Panc1 (cell line): ENCODE measurements at regions not wholly inside any gene's neighbourhood (a gene's known extent, or its start where the extent isn't known, plus 50 kb on each side); places are given as distances from the start of the nearest gene placed in this dataset.

ENCODE experiments used
- ATAC-seq: fragments of 200-7000 bp; cut with Tn5 transposase; 2 replicates; pipeline ENCODE4 v1.9.1; 2020; ENCODE audit warnings: mild to moderate bottlenecking, moderate library complexity
- BruUV-seq: library from RNA; stranded (reverse); fragments of 400-500 nt; replicated peaks from 2 replicates; lab custom pipeline; 2021; lab: Mats Ljungman, UMichigan
- CTCF ChIA-PET: fragments of 300-600 bp; sonication (Branson Sonifier 250); formaldehyde crosslinking; loops from one replicate; lab custom pipeline; 2022; ENCODE audit warnings: antibody characterized with exemption; lab: Charles Lee
- POLR2A ChIA-PET: fragments of 300-600 bp; sonication (Branson Sonifier 250); formaldehyde crosslinking; loops from one replicate; lab custom pipeline; 2022; ENCODE audit warnings: antibody characterized with exemption; lab: Charles Lee
- DNase-seq: peaks from one replicate; pipeline ENCODE4 v3.0.0-alpha.2; 2010; ENCODE audit warnings: low read depth, low spot score
- H3K27ac ChIP-seq: 2 replicates; pipeline ENCODE4 v1.5.1; 2011; ENCODE audit warnings: mild to moderate bottlenecking, low read length, inconsistent platforms
- H3K27me3 ChIP-seq: fragments of 200-500 bp; sonication (Bioruptor generic); 2 replicates; pipeline ENCODE4 v1.6.0; 2014; ENCODE audit warnings: low read length, inconsistent platforms; ENCODE audit not compliant: control insufficient read depth, insufficient read depth
- H3K36me3 ChIP-seq: fragments of 200-500 bp; sonication (Bioruptor generic); 2 replicates; pipeline ENCODE4 v1.5.1; 2014; ENCODE audit warnings: inconsistent platforms, mild to moderate bottlenecking, low read length, moderate library complexity; ENCODE audit not compliant: control insufficient read depth, insufficient read depth
- H3K4me1 ChIP-seq: 2 replicates; pipeline ENCODE4 v1.5.1; 2011; ENCODE audit warnings: inconsistent platforms, mild to moderate bottlenecking, low read length, moderate library complexity; ENCODE audit not compliant: control insufficient read depth, insufficient read depth
- H3K4me3 ChIP-seq, 2 experiments: 2 replicates each; pipeline ENCODE4 v1.5.1; 2011 to 2012; ENCODE audit warnings: low read depth in 2 of 2, low read length in 2 of 2, mild to moderate bottlenecking in 2 of 2, inconsistent platforms in 1 of 2, moderate library complexity in 1 of 2
- H3K9me3 ChIP-seq: fragments of 200-500 bp; sonication (Bioruptor generic); 2 replicates; pipeline ENCODE4 v1.5.1; 2014; ENCODE audit warnings: low read depth, mild to moderate bottlenecking, inconsistent platforms, low read length, moderate library complexity; ENCODE audit not compliant: control insufficient read depth, insufficient read depth
- POLR2AphosphoS5 ChIP-seq: IDR thresholded peaks from 2 replicates; pipeline ENCODE4 v1.6.1; 2012; ENCODE audit warnings: mild to moderate bottlenecking, low read depth, low read length, moderate library complexity
- SIN3A ChIP-seq: IDR thresholded peaks from 2 replicates; pipeline ENCODE4 v1.6.1; 2012; ENCODE audit warnings: low read depth, mild to moderate bottlenecking, low read length, moderate library complexity, borderline replicate concordance; ENCODE audit not compliant: insufficient read depth
- TCF7L2 ChIP-seq: IDR thresholded peaks from 2 replicates; pipeline ENCODE4 v1.6.1; 2011; ENCODE audit warnings: mild to moderate bottlenecking, low read depth, low read length, inconsistent platforms
- in situ Hi-C: cut with HindIII; loops from 2 replicates; pipeline ENCODE4 v1.10.0; 2016; ENCODE audit warnings: low sequenced_read_pairs, low pct_unique_long_range_greater_than_20kb
- intact Hi-C: fragments of 100-400 bp; cut with micrococcal nuclease; formaldehyde crosslinking; loops from one replicate; pipeline ENCODE4 v1.10.0; 2022; ENCODE audit not compliant: unreplicated experiment
- TF ChIP-seq, protein P1 (sequence below): fragments of 450-650 bp; IDR thresholded peaks from 2 replicates; pipeline ENCODE4 v1.5.1; 2017; ENCODE audit warnings: mild to moderate bottlenecking
- TF ChIP-seq, protein P2 (sequence below), 2 experiments: IDR thresholded peaks; 2 replicates each; pipeline ENCODE4 v1.6.1; 2011 to 2012; ENCODE audit warnings: low read depth in 2 of 2, control low read depth in 1 of 2, low read length in 1 of 2, mild to moderate bottlenecking in 1 of 2, moderate library complexity in 1 of 2; ENCODE audit not compliant: insufficient read depth in 1 of 2

DNA sequence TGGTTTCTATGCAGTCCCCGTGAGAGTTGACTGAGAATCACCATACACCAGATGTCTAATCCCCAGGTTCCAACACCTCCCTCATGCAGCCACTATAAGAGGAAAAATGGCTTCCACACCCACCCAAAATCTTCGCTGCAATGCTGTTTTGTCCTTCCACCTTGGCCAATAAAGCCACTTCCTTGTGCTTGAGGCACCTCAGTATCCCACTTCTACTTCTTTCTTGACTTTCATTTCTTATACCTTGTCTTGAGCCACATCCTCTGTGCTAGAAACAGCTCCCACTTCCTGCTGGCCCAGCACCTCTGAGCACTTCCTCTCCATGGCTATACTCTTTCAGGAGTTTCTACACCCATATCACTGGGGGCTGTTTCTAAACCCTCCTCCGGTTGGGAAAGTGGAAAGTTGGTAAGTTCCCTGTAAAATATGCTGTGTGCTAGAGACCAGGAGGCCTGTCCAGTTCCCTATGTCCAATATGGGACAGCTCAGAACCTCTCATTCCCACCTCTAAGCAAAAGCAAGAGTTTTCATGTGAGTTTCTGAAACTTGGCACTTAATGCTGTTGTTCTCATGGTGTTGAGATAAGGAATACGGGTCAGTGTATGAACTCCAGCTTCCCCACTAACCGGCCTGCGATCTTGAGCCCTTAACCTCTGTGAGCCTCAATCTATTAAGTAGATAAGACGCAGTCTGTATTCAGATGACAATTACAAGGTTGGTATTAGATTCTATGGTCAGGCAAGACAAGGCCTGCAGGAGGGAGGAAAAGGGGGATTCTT, 209.1 kb upstream of the ID2 start:
- Histone ChIP-seq H3K9me3 (no peaks in the 10 kb centered on the region), H3K36me3 (no peaks in the 10 kb centered on the region), H3K27me3 (no peaks in the 10 kb centered on the region), H3K27ac (no peak overlapping the region), H3K4me1 (no peaks in the 10 kb centered on the region), H3K4me3 (no peak overlapping the region)
- no peak for ATAC-seq
- DNase-seq, result no peak
- POLR2A ChIA-PET, result no interaction called here
- in situ Hi-C loops, result no loop called here
- CTCF ChIA-PET, result no interaction called here
- intact Hi-C loops, result no loop called here
- BruUV-seq, result no TSS peak
- TF ChIP-seq, protein P1, sequence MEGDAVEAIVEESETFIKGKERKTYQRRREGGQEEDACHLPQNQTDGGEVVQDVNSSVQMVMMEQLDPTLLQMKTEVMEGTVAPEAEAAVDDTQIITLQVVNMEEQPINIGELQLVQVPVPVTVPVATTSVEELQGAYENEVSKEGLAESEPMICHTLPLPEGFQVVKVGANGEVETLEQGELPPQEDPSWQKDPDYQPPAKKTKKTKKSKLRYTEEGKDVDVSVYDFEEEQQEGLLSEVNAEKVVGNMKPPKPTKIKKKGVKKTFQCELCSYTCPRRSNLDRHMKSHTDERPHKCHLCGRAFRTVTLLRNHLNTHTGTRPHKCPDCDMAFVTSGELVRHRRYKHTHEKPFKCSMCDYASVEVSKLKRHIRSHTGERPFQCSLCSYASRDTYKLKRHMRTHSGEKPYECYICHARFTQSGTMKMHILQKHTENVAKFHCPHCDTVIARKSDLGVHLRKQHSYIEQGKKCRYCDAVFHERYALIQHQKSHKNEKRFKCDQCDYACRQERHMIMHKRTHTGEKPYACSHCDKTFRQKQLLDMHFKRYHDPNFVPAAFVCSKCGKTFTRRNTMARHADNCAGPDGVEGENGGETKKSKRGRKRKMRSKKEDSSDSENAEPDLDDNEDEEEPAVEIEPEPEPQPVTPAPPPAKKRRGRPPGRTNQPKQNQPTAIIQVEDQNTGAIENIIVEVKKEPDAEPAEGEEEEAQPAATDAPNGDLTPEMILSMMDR, result no peak
- TF ChIP-seq, protein P2, sequence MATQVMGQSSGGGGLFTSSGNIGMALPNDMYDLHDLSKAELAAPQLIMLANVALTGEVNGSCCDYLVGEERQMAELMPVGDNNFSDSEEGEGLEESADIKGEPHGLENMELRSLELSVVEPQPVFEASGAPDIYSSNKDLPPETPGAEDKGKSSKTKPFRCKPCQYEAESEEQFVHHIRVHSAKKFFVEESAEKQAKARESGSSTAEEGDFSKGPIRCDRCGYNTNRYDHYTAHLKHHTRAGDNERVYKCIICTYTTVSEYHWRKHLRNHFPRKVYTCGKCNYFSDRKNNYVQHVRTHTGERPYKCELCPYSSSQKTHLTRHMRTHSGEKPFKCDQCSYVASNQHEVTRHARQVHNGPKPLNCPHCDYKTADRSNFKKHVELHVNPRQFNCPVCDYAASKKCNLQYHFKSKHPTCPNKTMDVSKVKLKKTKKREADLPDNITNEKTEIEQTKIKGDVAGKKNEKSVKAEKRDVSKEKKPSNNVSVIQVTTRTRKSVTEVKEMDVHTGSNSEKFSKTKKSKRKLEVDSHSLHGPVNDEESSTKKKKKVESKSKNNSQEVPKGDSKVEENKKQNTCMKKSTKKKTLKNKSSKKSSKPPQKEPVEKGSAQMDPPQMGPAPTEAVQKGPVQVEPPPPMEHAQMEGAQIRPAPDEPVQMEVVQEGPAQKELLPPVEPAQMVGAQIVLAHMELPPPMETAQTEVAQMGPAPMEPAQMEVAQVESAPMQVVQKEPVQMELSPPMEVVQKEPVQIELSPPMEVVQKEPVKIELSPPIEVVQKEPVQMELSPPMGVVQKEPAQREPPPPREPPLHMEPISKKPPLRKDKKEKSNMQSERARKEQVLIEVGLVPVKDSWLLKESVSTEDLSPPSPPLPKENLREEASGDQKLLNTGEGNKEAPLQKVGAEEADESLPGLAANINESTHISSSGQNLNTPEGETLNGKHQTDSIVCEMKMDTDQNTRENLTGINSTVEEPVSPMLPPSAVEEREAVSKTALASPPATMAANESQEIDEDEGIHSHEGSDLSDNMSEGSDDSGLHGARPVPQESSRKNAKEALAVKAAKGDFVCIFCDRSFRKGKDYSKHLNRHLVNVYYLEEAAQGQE (IDR thresholded peaks at IDR 0.05; ENCODE audit: insufficient read depth in 1 of 2, low read depth in 2 of 2, low read length in 1 of 2), result no peak
- no peak for TF ChIP-seq TCF7L2
- TF ChIP-seq SIN3A, result no peak
- no peak for TF ChIP-seq POLR2AphosphoS5

DNA sequence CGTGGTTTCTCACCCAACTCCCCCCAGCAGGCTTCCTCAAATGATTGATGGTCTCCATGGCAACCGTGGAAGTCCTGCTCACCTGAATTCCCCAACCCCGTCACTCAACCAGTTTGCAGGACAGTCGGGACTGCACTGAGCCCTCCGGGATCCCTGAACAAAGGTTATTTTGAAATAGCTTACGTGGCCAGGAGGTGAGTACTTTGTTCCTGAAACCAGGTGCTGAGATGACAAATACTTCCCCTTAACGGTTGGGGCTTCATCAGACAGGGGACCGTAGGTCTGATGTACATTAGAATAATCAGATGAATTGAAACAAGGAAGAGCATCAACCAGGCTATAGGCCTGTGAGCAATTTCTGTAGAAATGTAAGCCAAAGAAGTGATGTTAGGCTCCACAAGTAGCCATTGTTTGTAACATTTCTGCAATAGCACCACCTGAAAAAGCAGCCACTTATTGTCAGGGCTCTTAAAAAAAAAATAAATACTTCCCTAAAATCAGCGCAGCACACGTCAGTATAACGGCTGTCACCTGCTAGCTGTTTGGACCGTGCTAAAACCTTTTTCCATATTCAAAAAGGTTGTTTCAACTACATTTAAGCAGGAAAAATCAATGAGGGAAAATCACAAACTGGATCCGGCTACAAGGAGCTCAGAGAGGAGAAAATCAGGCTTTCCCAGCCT, 206.4 kb upstream of the ID2 start:
- DNase-seq (no peak), ATAC-seq (no peak)
- intact Hi-C loops (no loop called here), in situ Hi-C loops (no loop called here)
- ChIA-PET POLR2A (interaction anchor here (0.8 kb wide), 1 partner anchor 167 kb away, joined by 3 read pairs; no protein-coding TSS in a partner anchor), CTCF (no interaction called here)
- Histone ChIP-seq H3K27me3 (no peaks in the 10 kb centered on the region), H3K4me3 (no peak overlapping the region), H3K27ac (no peak overlapping the region), H3K36me3 (no peaks in the 10 kb centered on the region), H3K9me3 (no peaks in the 10 kb centered on the region), H3K4me1 (no peaks in the 10 kb centered on the region)
- TF ChIP-seq TCF7L2 (no peak), SIN3A (no peak), POLR2AphosphoS5 (no peak)
- TF ChIP-seq, protein P2 (IDR thresholded peaks at IDR 0.05; ENCODE audit: insufficient read depth in 1 of 2, low read depth in 2 of 2, low read length in 1 of 2), result no peak
- TF ChIP-seq, protein P1, result no peak
- BruUV-seq, result no TSS peak
